ENCODE measurements at regions not wholly inside any gene's neighbourhood (a gene's known extent, or its start where the extent isn't known, plus 50 kb on each side); places are given as distances from the start of the nearest gene placed in this dataset.

DNA sequence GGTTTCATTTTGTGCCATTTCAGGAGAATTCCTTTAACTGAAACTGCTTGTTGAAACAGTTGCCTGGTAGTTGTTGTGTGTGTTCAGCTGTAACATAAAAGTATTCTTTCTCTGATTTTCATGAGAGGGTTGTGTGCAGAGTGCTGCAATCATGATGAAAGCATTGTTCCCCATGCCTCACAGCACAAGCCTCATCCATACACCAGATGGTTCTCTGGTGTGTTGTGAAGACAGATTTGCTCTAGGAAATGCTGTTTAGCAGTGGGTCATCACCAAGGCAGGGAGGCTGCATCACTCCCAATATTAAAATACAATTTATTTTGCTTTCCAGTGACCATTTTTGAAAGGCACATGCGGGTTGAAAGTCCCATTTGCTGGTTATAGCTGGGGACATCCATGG lies 404.4 kb downstream of the AACS start:
- no peak overlapping the region for H3K4me3 ChIP-seq (ENCODE audit: control extremely low read depth in 1 of 5, extremely low read depth in 1 of 5, insufficient read depth in 1 of 5, low read depth in 2 of 5, low read length in 4 of 5)
- no peak overlapping the region for H3K27ac ChIP-seq (ENCODE audit: low read length in 2 of 2)
- no peak overlapping the region for H2AFZ ChIP-seq (ENCODE audit: insufficient read depth, low read depth, low read length, poor library complexity, severe bottlenecking)
- H3K36me3 ChIP-seq (replicated peaks in 1 of 2; ENCODE audit: control extremely low read depth in 1 of 2, control insufficient read depth in 1 of 2, extremely low read depth in 1 of 2, insufficient read depth in 2 of 2, low read length in 1 of 2) = no peaks in the 10 kb centered on the region
- 100% methylated on average over 1 of the region's 1 CpG for WGBS (ENCODE audit: insufficient coverage)
- H4K20me1 ChIP-seq (ENCODE audit: control insufficient read depth, insufficient read depth, low read length, poor library complexity, severe bottlenecking) = no peaks in the 10 kb centered on the region
- no peak overlapping the region for H3K4me2 ChIP-seq (replicated peaks; ENCODE audit: low read depth, low read length, poor library complexity, severe bottlenecking)
- Mint-ChIP-seq H3K27me3 (no peaks in the 10 kb centered on the region), H3K4me3 (no peak overlapping the region), H3K4me1 (no peaks in the 10 kb centered on the region), H3K9me3 (ENCODE audit: insufficient read depth) (no peaks in the 10 kb centered on the region), H3K27ac (no peak overlapping the region)
- ATAC-seq (ENCODE audit: low read depth) = no peak
- ChIA-PET CTCF (no interaction called here), POLR2A (no interaction called here)
- DNase-seq = no peak
- intact Hi-C loops (cut with micrococcal nuclease) = no loop called here
- no peak for TF ChIP-seq EZH2 (IDR thresholded peaks at IDR 0.05; ENCODE audit: borderline replicate concordance, insufficient read depth, low read depth, low read length, poor library complexity, severe bottlenecking)
- TF ChIP-seq, protein P1, sequence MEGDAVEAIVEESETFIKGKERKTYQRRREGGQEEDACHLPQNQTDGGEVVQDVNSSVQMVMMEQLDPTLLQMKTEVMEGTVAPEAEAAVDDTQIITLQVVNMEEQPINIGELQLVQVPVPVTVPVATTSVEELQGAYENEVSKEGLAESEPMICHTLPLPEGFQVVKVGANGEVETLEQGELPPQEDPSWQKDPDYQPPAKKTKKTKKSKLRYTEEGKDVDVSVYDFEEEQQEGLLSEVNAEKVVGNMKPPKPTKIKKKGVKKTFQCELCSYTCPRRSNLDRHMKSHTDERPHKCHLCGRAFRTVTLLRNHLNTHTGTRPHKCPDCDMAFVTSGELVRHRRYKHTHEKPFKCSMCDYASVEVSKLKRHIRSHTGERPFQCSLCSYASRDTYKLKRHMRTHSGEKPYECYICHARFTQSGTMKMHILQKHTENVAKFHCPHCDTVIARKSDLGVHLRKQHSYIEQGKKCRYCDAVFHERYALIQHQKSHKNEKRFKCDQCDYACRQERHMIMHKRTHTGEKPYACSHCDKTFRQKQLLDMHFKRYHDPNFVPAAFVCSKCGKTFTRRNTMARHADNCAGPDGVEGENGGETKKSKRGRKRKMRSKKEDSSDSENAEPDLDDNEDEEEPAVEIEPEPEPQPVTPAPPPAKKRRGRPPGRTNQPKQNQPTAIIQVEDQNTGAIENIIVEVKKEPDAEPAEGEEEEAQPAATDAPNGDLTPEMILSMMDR (IDR thresholded peaks at IDR 0.05) = no peak
- no peaks in the 10 kb centered on the region for H3K4me1 ChIP-seq (ENCODE audit: control insufficient read depth in 2 of 2, insufficient read depth in 2 of 2, low read length in 2 of 2)
- H3K9me3 ChIP-seq (ENCODE audit: control extremely low read depth in 1 of 3, control insufficient read depth in 2 of 3, insufficient read depth in 1 of 3, low read length in 2 of 3) = peaks cover 0 to 5% (median 0%) of the 10 kb centered on the region in 3 donors
- no peaks in the 10 kb centered on the region for H3K79me2 ChIP-seq (ENCODE audit: control insufficient read depth, insufficient read depth, low read length)
- no peak overlapping the region for H3K9ac ChIP-seq (ENCODE audit: low read length)
- H3K27me3 ChIP-seq (replicated peaks in 1 of 4; ENCODE audit: control extremely low read depth in 1 of 4, control insufficient read depth in 3 of 4, insufficient read depth in 4 of 4, low read length in 3 of 4) = peaks cover 0 to 3% (median 0%) of the 10 kb centered on the region in 4 experiments

DNA sequence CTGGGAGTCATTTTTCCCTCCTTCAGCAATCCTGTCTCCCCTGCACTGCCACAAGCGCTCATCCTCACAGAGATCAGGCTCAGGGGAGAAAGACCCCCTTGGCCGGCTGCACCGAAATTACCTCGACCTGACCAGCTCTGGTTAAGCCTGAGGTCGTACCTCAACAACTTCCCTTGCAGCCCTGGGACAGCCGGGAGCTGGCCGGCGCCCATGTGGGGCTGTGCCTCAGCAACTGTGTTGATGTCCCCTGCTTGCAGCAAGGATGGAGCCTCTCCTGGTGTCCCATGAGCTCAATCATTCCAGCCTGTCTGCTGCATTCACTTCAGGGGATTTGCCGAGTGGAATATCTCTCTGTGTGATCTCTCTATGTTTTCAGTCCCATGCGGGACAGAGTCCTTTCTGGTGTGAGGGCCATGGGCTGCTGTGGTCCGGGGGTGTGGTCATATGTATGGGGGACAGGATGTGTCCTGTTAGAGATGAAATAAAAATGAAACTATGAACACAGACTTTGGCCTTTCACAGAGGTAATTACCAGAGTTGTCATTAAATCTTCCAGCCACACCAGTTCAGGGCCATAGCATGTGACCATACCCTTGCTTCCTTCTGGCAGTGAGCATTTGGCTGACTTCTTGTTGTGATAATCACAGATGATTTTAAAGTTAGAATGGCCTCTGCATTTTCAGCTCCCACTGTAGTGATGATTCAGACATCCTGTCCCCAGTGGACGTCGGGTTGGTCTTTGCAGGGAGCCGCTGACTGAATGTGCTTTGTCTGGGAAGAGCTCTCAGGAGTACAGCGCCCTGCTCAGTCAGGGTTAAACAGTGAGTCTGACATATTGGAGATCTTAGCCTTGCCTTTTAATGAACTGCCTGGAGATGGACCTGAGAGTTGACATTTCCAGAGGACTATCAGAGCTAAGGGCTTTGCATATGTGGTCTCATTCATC lies 405.9 kb downstream of the AACS start:
- TF ChIP-seq, protein P1 (IDR thresholded peaks at IDR 0.05) = no peak
- TF ChIP-seq EZH2 (IDR thresholded peaks at IDR 0.05; ENCODE audit: borderline replicate concordance, insufficient read depth, low read depth, low read length, poor library complexity, severe bottlenecking) = no peak
- Histone ChIP-seq H3K27me3 (replicated peaks in 1 of 4; ENCODE audit: control extremely low read depth in 1 of 4, control insufficient read depth in 3 of 4, insufficient read depth in 4 of 4, low read length in 3 of 4) (peaks cover 0 to 7% (median 0%) of the 10 kb centered on the region in 4 experiments), H3K4me1 (ENCODE audit: control insufficient read depth in 2 of 2, insufficient read depth in 2 of 2, low read length in 2 of 2) (no peaks in the 10 kb centered on the region), H3K9ac (ENCODE audit: low read length) (no peak overlapping the region), H3K9me3 (ENCODE audit: control extremely low read depth in 1 of 3, control insufficient read depth in 2 of 3, insufficient read depth in 1 of 3, low read length in 2 of 3) (peaks cover 0 to 6% (median 0%) of the 10 kb centered on the region in 3 donors), H3K79me2 (ENCODE audit: control insufficient read depth, insufficient read depth, low read length) (no peaks in the 10 kb centered on the region), H3K27ac (ENCODE audit: low read length in 2 of 2) (no peak overlapping the region), H2AFZ (ENCODE audit: insufficient read depth, low read depth, low read length, poor library complexity, severe bottlenecking) (no peak overlapping the region), H4K20me1 (ENCODE audit: control insufficient read depth, insufficient read depth, low read length, poor library complexity, severe bottlenecking) (no peaks in the 10 kb centered on the region), H3K4me2 (replicated peaks; ENCODE audit: low read depth, low read length, poor library complexity, severe bottlenecking) (no peak overlapping the region), H3K36me3 (replicated peaks in 1 of 2; ENCODE audit: control extremely low read depth in 1 of 2, control insufficient read depth in 1 of 2, extremely low read depth in 1 of 2, insufficient read depth in 2 of 2, low read length in 1 of 2) (no peaks in the 10 kb centered on the region), H3K4me3 (ENCODE audit: control extremely low read depth in 1 of 5, extremely low read depth in 1 of 5, insufficient read depth in 1 of 5, low read depth in 2 of 5, low read length in 4 of 5) (no peak overlapping the region)
- ChIA-PET POLR2A (no interaction called here), CTCF (no interaction called here)
- H3K4me3 Mint-ChIP-seq = no peak overlapping the region
- H3K4me1 Mint-ChIP-seq = no peaks in the 10 kb centered on the region
- no peak for ATAC-seq (ENCODE audit: low read depth)
- DNase-seq = no peak
- intact Hi-C loops (cut with micrococcal nuclease) = no loop called here
- no peaks in the 10 kb centered on the region for H3K27me3 Mint-ChIP-seq
- WGBS (ENCODE audit: insufficient coverage) = 83% methylated on average over 13 of the region's 15 CpGs
- no peaks in the 10 kb centered on the region for H3K9me3 Mint-ChIP-seq (ENCODE audit: insufficient read depth)
- no peak overlapping the region for H3K27ac Mint-ChIP-seq

Data from B cell (primary cell).